Astrocyte (in vitro differentiated cells and primary cell): ENCODE measurements at regions not wholly inside any gene's neighbourhood (a gene's known extent, or its start where the extent isn't known, plus 50 kb on each side); places are given as distances from the start of the nearest gene placed in this dataset.

Experiments
- EZH2 ChIP-seq: IDR thresholded peaks from 2 replicates; pipeline ENCODE4 v1.6.1; 2012; ENCODE audit warnings: mild to moderate bottlenecking, low read length, inconsistent platforms; ENCODE audit not compliant: insufficient read depth
- TF ChIP-seq, protein P1 (sequence below): IDR thresholded peaks from 2 replicates; pipeline ENCODE4 v1.5.1; 2011; ENCODE audit warnings: low read depth, mild to moderate bottlenecking, inconsistent platforms, low read length, moderate library complexity; ENCODE audit not compliant: insufficient read depth

DNA sequence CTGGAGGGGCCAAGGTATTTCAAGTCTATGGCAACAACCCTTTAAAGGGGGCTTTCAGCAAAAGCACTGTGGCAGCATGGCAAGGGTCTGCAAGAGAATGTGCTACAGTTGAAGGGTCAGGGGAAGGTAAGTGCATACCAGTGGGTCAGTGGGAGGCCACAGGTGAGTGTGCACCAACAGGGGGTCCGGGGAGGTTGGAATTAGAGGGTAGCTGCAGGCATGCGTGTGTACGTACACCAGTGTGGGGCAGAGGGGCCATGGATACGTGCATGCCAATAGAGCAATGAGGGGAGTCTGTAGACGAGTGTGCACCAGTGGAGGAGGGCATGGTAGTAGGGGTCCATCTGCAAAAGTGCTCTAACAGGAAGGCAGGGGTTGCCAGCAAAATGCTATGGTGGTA is 448.9 kb downstream of the NAV3 start:
- TF ChIP-seq EZH2 = no peak
- TF ChIP-seq, protein P1, sequence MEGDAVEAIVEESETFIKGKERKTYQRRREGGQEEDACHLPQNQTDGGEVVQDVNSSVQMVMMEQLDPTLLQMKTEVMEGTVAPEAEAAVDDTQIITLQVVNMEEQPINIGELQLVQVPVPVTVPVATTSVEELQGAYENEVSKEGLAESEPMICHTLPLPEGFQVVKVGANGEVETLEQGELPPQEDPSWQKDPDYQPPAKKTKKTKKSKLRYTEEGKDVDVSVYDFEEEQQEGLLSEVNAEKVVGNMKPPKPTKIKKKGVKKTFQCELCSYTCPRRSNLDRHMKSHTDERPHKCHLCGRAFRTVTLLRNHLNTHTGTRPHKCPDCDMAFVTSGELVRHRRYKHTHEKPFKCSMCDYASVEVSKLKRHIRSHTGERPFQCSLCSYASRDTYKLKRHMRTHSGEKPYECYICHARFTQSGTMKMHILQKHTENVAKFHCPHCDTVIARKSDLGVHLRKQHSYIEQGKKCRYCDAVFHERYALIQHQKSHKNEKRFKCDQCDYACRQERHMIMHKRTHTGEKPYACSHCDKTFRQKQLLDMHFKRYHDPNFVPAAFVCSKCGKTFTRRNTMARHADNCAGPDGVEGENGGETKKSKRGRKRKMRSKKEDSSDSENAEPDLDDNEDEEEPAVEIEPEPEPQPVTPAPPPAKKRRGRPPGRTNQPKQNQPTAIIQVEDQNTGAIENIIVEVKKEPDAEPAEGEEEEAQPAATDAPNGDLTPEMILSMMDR = no peak
